HPDE6-E6E7 (cell line): ENCODE measurements at regions not wholly inside any gene's neighbourhood (a gene's known extent, or its start where the extent isn't known, plus 50 kb on each side); places are given as distances from the start of the nearest gene placed in this dataset.

Experiments used
- DNase-seq: peaks from one replicate; pipeline ENCODE4 v3.0.0; 2011; ENCODE audit warnings: missing footprints; ENCODE audit errors: extremely low spot score

- no peak for DNase-seq
These were observed 357.0 kb downstream of the TSN start for GRCh38 chr2:122112216-122113005.

DNA sequence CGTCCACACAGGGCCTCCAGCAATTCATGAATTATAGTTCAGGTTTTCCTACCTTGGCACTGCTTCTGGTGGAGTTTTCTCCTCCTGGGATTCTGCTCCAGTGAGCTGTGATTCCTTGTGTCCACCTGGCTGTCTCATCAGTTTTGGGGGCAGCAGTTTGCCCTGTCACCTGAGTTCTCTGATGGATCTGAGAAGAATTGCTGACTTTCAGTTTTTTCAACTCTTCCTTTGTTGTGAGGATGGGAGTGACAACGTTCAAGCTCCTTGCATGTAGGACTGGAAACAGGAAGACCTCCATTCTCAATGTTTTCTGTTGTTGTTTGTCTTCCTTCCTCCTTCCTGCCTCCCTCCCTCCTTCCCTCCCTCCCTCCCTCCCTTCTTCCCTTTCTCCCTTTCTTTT lies 359.0 kb downstream of the TSN start:
- DNase-seq, result no peak

DNA sequence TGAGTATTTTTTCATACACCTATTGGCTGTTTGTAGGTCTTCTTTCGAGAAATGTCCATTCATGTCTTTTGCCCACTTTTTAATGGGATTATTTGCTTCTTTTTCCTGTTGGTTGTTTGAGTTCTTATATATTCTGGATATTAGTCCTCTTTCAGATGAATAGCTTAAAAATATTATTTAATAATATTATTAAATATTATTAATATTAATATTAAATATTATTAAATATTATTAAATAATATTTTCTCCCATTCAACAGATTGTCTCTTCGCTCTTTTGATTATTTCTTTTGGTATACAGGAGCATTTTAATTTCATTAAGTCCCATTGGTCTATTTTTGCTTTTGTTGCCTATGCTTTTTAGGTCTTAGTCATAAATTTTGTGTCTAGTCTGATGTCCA lies 361.9 kb downstream of the TSN start:
- no peak for DNase-seq

DNA sequence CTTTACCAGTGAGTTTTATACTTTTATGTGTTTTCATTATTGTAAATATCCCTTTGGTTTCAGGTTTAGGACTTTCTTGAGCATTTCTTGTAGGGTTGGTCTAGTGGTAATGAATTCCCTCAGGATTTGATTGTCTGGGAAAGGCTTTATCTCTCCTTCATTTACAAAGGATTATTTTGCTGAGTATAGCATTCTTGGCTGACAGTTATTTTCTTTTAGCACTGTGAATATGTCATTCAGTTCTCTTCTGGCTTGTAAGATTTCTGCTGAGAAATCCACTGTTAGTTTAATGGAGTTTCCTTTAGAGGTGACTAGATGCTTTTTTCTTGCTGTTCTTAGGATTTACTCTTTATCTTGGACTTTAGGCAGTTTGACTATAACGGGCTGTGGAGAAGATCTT lies 373.9 kb downstream of the TSN start:
- DNase-seq, result no peak

DNA sequence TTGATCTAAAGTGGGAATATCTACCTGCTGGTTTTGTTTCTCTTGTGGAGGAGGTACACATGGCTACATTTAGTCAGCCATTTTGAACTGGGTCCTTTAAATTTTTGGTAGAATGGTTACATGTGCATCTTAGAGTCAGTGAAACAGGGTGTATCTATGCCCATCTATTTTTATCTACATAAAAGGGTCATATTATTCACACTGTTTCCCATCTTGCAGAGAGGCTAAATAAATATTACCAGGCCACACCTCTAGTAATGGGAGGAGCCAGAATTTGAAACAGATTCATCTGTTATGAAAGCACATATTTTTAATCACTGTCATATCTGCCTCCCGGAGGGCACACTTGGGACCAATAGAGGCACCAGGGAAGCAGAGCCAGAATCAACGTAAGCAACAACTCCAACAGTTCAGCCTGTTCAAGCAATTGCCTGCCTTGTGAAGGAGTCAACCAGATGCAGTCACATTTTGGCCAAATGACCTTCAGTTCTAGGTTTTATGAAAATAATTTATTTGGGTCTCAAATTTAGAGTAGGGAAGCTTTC lies 376.8 kb downstream of the TSN start:
- DNase-seq, result no peak

GRCh38 chr2:122135021-122135937 lies 379.8 kb downstream of the TSN start:
- no peak for DNase-seq

- DNase-seq, result no peak
These were observed 380.6 kb downstream of the TSN start for GRCh38 chr2:122136056-122136455.

DNA sequence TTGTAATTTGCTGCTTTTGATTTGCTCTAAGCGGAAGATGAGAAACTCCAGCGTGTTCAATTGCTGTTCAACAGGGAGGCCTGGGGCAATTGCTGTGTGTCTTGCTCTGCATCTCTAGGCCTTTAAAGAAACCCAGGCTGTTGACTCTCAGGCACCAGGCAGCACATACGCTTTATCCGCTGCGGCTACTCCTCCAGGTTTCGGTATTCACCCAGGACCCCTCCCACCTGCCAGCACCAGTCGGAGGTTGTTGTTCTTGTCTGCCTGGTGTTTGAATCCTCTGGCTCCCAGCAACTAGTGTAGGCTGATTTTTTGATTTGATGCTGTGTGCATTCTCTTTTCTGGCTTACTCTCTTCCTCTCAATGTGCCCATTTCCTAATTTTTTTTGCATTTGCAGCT lies 383.1 kb downstream of the TSN start:
- no peak for DNase-seq

- no peak for DNase-seq
These were observed 384.4 kb downstream of the TSN start for GRCh38 chr2:122139739-122140420.

- DNase-seq, result no peak
These were observed 389.4 kb downstream of the TSN start for GRCh38 chr2:122144884-122145283.

DNA sequence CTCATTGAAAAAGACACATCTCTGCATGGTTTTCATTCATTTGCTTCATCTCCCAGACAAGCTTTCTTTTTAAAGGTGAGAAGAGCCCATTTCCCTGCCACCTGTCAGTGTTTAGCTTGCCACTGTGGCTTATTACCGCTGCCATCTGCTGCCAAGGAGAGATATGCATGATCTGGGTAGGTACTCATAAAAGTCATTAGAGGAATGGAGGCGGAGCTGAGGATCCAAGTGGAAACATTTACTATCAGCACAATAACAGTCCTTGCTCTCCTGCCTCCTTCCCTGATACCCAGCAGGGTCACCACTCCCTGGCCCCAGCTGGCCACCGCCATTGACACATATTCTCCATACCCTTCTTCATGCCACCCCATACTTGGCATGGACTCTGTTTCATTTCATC lies 390.4 kb downstream of the TSN start:
- no peak for DNase-seq

DNA sequence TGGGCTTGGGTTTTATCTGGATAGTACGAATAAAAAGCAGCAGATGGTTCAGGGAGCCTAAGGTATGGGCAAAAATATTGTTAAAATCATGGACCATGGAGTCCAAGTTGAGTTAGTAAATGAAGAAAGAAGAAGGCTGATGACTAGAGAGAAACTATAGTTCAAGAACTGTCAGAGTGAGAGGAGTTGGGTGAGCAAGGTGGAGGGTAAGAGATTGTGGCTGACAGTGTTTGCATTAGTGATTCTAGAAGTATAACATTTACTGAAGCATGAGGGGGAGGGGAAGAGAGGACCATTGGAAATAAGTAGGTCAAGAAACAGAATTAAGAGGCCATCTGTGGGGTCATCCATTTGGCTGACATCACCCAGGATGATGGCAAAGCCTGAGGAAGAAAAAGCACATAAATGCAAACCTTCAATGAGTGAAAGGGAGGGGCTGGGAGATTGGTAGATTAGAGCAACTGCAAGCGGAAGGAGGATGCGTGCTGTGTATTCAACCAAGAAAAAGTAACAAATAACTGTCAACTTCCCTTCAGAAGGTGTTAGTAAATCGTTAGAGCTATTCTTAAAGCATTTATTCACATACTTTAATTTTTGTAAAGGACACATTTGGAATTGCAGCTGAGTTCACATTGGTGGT lies 392.8 kb downstream of the TSN start:
- DNase-seq, result no peak

GRCh38 chr2:122150524-122151280 lies 395.3 kb downstream of the TSN start:
- DNase-seq, result no peak

DNA sequence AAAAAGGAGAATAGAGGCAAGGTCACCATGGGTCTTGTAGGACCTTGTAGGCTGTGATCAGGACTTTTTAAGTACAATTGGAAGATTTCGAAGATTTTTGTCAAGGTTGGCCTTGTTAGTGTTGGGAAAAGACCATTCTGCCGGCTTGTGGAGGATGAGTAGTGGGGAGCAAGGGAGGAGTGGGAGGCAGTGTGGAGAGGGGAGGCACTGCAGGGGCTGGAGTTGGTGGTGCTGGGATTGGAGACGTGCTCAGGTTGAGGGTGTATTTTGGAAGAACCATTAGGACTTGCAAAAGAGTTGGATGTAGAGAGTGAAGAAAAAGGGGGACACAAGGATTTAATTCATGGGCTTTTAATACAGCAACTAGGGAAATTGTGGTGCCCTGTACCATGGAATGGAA lies 397.1 kb downstream of the TSN start:
- no peak for DNase-seq

- no peak for DNase-seq
These were observed 400.9 kb downstream of the TSN start for GRCh38 chr2:122156176-122156890.

- DNase-seq, result no peak
These were observed 401.7 kb downstream of the TSN start for GRCh38 chr2:122157158-122157557.

DNA sequence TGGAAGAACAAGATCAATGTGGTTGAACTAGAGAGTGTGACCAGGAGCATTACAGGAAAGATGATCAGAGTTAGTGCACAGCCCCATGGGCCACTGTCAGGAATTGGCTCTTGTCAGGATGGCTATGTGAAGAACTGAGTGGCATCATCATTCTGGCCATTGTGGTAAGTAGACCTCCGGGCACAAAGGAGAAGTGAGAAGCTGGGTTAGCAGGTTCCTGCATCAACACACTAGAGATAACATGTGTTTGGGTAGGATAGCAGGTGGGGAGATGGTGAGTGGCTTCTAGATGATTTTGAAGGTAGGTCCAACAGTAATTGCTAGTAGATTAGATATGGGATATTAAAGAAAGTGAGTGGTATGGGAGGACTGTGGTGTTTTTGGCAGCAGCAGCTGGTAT lies 408.2 kb downstream of the TSN start:
- no peak for DNase-seq

- DNase-seq, result no peak
These were observed 409.5 kb downstream of the TSN start for GRCh38 chr2:122164964-122165363.

GRCh38 chr2:122166820-122167219 lies 411.4 kb downstream of the TSN start:
- DNase-seq, result no peak

DNA sequence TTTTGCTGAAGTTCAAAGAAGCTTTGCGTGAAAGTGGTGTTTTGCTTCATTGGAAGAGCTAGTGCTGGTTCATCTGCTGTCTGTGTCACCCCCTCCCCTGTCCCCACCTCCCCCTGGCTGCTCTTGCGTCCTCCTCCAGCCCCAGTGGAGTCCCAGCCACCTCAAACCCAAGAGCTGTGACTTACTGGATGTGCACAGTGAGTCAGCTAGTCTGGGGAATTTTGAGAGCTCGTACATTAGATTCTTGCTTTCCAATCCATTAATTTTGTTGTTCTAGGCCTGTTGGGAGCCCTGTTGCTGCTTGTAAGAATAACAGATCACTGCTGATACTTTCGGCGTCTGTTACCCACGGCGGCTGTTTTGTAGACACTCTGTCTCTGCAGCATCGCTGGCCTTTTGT lies 412.1 kb downstream of the TSN start:
- DNase-seq, result no peak
